ENCODE measurements at regions not wholly inside any gene's neighbourhood (a gene's known extent, or its start where the extent isn't known, plus 50 kb on each side); places are given as distances from the start of the nearest gene placed in this dataset.
"Not testable (repeated sequence)": the region's sequence is repeated elsewhere in the genome, so short reads cannot be mapped to it uniquely, and the experiment has no call there.

DNA sequence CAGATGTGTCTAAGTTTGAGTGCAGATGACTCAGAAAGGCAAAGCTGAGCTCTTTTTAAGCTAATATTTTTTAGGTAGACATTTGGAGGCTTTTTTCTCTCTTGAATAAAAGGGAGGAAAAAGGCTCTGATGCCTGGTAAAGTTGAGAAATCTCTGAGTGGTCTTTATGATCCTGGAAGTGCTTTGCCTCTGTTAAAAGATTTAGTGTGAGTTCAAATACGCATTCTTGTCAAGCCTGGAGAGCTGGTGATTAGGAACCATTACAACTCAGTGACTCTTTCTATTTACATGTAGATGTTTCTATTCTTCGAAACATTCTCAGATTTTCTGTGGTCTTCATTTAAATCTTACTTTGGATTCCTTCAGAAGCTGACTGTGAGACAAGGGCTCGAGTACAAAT, 143.4 kb upstream of the MED14 start:
- no peak for ATAC-seq (ENCODE audit: low read depth in 2 of 2)
- peaks cover 0 to 31% (median 0%) of the 10 kb centered on the region in 3 donors for H3K27me3 Mint-ChIP-seq
- no peaks in the 10 kb centered on the region for H3K36me3 Mint-ChIP-seq
- no peaks in the 10 kb centered on the region for H3K4me1 Mint-ChIP-seq
- peaks cover 0 to 4% (median 0%) of the 10 kb centered on the region in 7 donors for H3K9me3 Mint-ChIP-seq
- DNase-seq, result no peak
- H3K27ac Mint-ChIP-seq, result no peak overlapping the region
- H3K4me3 Mint-ChIP-seq, result no peak overlapping the region

DNA sequence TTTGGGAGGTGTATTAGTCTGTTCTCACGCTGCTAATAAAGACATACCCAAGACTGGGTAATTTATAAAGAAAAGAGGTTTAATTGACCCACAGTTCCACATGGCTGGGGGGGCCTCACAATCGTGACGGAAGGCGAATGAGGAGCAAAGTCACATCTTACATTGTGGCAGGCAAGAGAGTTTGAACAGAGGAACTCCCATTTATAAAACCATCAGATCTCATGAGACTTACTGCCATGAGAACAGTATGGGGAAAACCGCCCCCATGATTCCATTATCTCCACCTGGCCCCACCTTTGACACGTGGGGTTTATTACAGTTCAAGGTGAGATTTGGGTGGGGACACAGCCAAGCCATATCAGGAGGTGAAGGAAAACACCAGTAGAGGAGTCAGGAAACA, 143.8 kb upstream of the MED14 start:
- H3K27me3 Mint-ChIP-seq, result peaks cover 0 to 31% (median 0%) of the 10 kb centered on the region in 3 donors
- not testable (repeated sequence) for H3K36me3 Mint-ChIP-seq; DNase-seq; H3K27ac Mint-ChIP-seq; H3K4me3 Mint-ChIP-seq; H3K4me1 Mint-ChIP-seq; H3K9me3 Mint-ChIP-seq; ATAC-seq (ENCODE audit: low read depth in 2 of 2)

DNA sequence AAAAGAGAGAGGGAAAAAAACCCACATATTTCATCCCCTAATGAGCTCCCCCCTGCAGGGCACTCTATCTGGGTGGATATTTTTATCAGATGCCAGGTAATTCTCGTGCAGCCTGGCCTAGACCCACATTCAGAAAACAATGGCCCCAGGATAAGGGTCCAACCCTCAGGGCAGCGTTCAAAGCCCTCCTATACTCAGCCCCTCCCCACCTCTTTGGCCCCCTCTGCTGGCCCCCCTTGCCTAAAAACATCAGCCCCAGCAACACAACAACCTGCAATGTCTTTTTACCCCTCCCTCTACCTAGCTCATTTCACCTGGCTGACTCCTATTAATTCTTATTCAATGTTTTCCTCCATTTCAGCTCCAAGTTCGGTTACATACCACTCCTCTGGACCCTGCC, 145.4 kb upstream of the MED14 start:
- peaks cover 0 to 23% (median 0%) of the 10 kb centered on the region in 3 donors for H3K27me3 Mint-ChIP-seq
- H3K27ac Mint-ChIP-seq, result no peak overlapping the region
- peaks cover 0 to 6% (median 0%) of the 10 kb centered on the region in 7 donors for H3K9me3 Mint-ChIP-seq
- H3K4me3 Mint-ChIP-seq, result no peak overlapping the region
- DNase-seq (no peak), ATAC-seq (ENCODE audit: low read depth in 2 of 2) (no peak)
- H3K4me1 Mint-ChIP-seq, result no peaks in the 10 kb centered on the region
- no peaks in the 10 kb centered on the region for H3K36me3 Mint-ChIP-seq

DNA sequence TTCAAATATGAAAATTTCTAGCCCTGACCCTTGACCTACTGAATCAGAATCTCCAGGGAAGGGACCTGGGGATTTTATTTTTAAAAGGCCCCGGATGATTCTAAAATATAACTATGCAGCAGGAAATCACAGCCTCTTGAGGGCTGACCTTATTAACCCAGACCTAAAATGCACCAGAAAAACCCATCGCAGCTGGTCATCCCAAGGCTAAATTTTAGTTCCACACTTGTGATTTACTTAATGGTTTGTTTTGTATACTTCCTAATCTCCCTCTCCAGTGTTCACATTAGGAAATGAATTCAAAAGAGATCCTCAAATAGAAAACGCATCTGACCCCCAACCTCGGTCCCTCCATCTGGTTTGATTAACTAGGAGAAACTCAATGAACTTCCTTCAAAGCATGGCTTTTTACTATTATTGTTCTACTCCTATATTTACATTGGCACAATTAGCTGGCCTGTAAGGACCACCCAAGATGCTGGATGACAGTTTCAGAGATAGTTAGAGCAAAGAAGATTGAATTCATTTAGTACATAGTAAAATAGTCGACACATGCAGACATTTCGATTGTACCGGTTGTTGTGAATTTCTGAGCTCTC, 147.8 kb upstream of the MED14 start:
- Mint-ChIP-seq H3K4me3 (no peak overlapping the region), H3K4me1 (no peaks in the 10 kb centered on the region), H3K36me3 (no peaks in the 10 kb centered on the region), H3K9me3 (peaks cover 0 to 6% (median 0%) of the 10 kb centered on the region in 7 donors), H3K27me3 (peaks cover 0 to 14% (median 0%) of the 10 kb centered on the region in 3 donors), H3K27ac (no peak overlapping the region)
- DNase-seq, result no peak
- ATAC-seq (ENCODE audit: low read depth in 2 of 2), result no peak

DNA sequence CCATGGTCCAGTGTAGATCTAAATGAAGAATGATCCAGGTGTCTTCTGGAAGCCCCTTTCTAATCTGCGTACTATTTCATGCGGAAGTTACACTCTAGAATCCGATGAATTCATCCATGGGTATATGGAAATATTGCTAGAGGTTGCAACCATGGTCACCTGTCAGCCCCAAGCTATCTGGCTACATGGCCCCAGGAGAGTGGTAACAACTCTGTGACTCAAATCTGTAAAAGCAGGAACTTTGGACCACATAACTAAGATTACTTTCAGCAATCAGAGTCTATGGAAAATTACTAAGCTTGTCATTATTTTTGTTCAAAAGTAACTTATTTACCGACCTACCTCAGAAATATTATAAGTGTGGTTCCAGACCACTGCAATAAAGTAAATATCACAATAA, 150.6 kb upstream of the MED14 start:
- no peak overlapping the region for H3K4me3 Mint-ChIP-seq
- no peaks in the 10 kb centered on the region for H3K36me3 Mint-ChIP-seq
- no peaks in the 10 kb centered on the region for H3K4me1 Mint-ChIP-seq
- ATAC-seq (ENCODE audit: low read depth in 2 of 2) (no peak), DNase-seq (no peak)
- H3K27ac Mint-ChIP-seq, result no peak overlapping the region
- peaks cover 0 to 6% (median 2%) of the 10 kb centered on the region in 7 donors for H3K9me3 Mint-ChIP-seq
- H3K27me3 Mint-ChIP-seq, result peaks cover 0 to 5% (median 0%) of the 10 kb centered on the region in 3 donors

DNA sequence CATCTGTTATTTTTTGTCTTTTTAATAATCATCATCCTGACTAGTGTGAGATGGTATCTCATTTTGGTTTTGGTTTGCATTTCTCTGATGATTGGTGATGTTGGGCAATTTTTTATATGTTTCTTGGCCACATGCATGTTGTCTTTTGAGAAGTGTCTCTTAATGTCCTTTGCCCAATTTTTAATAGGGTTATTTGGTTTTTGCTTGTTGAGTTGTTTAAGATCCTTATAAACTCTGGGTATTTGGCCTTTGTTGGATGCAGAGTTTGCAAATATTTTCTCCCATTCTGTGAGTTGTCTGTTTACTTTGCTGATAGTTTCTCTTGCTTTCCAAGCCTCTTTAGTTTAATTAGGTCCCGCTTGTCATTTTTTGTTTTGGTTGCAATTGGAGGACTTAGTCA, 152.1 kb upstream of the MED14 start:
- ATAC-seq (ENCODE audit: low read depth in 2 of 2) (no peak), DNase-seq (no peak)
- H3K36me3 Mint-ChIP-seq, result no peaks in the 10 kb centered on the region
- H3K27ac Mint-ChIP-seq, result no peak overlapping the region
- no peak overlapping the region for H3K4me3 Mint-ChIP-seq
- peaks cover 0 to 3% (median 0%) of the 10 kb centered on the region in 3 donors for H3K27me3 Mint-ChIP-seq
- H3K4me1 Mint-ChIP-seq, result no peaks in the 10 kb centered on the region
- H3K9me3 Mint-ChIP-seq, result peaks cover 0 to 12% (median 8%) of the 10 kb centered on the region in 7 donors

DNA sequence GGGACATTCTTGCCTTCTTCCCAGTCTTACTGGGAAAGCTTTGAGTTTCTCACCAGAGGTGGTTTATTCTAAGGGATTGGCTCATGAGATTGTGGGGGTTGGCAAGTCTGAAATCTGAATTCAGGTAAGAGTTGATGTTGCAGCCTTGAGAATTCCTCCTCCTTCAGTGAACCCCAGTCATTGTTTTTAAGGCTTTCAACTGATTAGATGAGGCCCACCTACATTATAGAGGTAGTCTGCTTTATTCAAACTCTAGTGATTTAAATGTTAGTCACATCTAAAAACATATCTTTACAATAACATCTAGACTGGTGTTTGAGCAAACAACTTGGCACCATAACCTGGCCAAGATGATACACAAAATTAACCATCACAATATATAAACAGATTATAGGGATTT, 156.5 kb upstream of the MED14 start:
- DNase-seq (no peak), ATAC-seq (ENCODE audit: low read depth in 2 of 2) (no peak)
- Mint-ChIP-seq H3K4me3 (no peak overlapping the region), H3K27me3 (peaks cover 0 to 15% (median 3%) of the 10 kb centered on the region in 3 donors), H3K4me1 (no peaks in the 10 kb centered on the region), H3K36me3 (no peaks in the 10 kb centered on the region), H3K27ac (no peak overlapping the region), H3K9me3 (peaks cover 0 to 12% (median 9%) of the 10 kb centered on the region in 7 donors)

DNA sequence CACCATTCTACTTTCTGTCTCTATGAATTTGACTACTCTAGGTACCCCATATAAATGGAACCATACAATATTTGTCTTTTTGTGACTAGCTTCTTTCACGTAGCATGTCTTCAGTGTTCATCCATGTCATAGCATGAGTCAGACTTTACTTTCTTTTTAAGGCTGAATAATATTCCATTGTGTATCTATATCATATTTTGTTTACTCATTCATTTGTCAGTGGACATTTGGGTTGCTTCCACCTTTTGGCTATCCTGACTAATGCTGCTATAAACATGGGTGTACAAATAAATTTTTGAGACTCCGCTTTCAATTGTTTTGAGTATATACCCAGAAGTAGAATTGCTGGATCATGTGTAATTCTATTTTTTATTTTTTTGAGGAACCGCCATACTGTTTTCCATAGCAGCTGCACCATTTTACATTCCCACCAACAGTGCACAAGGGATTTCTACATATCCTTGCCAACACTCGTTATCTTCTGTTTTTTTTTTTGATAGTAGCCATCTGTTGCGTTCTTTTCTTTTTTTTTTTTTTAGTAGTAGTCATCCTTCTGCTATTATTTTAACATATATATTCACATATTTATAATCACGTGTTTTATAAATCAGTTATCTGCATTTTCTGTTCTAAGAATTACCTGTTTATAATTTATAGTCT, 158.0 kb upstream of the MED14 start:
- Mint-ChIP-seq H3K27ac (no peak overlapping the region), H3K4me3 (no peak overlapping the region), H3K4me1 (no peaks in the 10 kb centered on the region), H3K27me3 (peaks cover 0 to 23% (median 3%) of the 10 kb centered on the region in 3 donors), H3K36me3 (no peaks in the 10 kb centered on the region), H3K9me3 (peaks cover 0 to 11% (median 9%) of the 10 kb centered on the region in 7 donors)
- DNase-seq (no peak), ATAC-seq (ENCODE audit: low read depth in 2 of 2) (no peak)

DNA sequence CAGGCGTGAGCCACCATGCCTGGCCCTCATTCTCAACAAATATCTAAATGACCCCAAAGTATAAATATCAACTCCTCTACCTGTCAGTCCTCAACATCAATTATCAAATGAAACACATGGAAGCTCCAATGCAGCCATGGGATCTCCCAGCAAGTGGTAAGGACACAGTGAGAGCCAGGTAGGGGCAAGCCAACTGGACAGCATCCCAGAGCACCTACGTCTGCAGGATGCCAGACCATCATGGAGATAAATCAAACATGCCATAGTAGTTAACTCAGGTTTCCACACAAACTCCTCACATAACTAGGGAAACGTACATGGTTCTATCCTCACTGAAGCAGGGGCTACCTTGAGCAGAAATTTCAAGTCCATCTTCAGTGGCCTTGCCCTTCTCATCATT, 159.9 kb upstream of the MED14 start:
- H3K27me3 Mint-ChIP-seq, result peaks cover 0 to 36% (median 3%) of the 10 kb centered on the region in 3 donors
- no peak overlapping the region for H3K4me3 Mint-ChIP-seq
- DNase-seq, result no peak
- H3K4me1 Mint-ChIP-seq, result no peaks in the 10 kb centered on the region
- no peak overlapping the region for H3K27ac Mint-ChIP-seq
- no peaks in the 10 kb centered on the region for H3K36me3 Mint-ChIP-seq
- H3K9me3 Mint-ChIP-seq, result peaks cover 0 to 11% (median 9%) of the 10 kb centered on the region in 7 donors
- ATAC-seq (ENCODE audit: low read depth in 2 of 2), result no peak

DNA sequence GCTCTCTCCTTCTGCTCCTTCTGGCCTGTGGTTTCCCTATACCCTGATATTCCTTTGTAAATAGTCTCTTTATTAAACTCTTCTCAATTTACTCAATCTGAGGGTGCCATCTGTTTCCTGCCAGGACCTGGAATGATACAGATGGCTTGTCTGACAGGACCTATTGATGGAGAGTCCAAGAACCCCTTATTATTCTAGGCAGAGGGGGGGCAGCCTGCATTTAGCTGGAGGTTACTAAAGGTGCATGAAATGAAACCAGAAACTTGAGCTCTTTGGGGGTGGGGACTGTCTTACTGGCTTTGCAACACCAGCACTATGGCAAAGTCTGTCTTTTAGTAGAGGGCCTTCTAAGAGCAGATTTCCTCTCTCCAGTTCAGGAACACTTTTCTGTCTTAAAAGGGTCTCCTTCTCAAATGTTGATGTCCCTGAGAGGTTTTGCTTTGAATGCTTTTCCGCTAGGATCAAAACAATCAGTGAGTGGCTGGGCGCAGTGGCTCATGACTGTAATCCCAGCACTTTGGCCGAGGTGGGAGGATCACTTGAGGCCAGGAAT, 162.5 kb upstream of the MED14 start:
- H3K4me3 Mint-ChIP-seq, result no peak overlapping the region
- peaks cover 0 to 57% (median 0%) of the 10 kb centered on the region in 3 donors for H3K27me3 Mint-ChIP-seq
- no peaks in the 10 kb centered on the region for H3K4me1 Mint-ChIP-seq
- DNase-seq (no peak), ATAC-seq (ENCODE audit: low read depth in 2 of 2) (no peak)
- H3K27ac Mint-ChIP-seq, result no peak overlapping the region
- H3K36me3 Mint-ChIP-seq, result no peaks in the 10 kb centered on the region
- H3K9me3 Mint-ChIP-seq, result peaks cover 0 to 3% (median 0%) of the 10 kb centered on the region in 7 donors

DNA sequence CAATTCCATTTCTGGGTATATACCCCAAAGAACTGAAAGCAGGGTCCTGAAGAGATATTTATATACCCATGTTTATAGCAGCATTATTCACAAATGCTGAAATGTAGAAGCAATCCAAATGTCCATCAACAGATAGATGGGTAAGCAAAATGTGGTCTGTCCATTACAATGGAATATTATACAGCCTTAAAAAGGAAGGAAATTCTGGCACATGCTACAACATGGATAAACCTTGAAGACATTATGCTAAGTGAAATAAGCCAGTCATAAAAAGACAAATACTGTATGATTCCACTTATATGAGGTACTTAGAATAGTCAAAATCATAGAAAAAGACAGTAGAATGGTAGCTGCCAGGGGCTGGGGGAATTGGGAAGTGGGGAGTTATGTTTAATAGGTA, 169.4 kb upstream of the MED14 start:
- Mint-ChIP-seq H3K9me3 (peaks cover 0 to 11% (median 7%) of the 10 kb centered on the region in 7 donors), H3K27me3 (peaks cover 0 to 34% (median 0%) of the 10 kb centered on the region in 3 donors)
- H3K4me3 Mint-ChIP-seq; H3K27ac Mint-ChIP-seq; ATAC-seq (ENCODE audit: low read depth in 2 of 2); H3K36me3 Mint-ChIP-seq; H3K4me1 Mint-ChIP-seq; DNase-seq: not testable (repeated sequence)

DNA sequence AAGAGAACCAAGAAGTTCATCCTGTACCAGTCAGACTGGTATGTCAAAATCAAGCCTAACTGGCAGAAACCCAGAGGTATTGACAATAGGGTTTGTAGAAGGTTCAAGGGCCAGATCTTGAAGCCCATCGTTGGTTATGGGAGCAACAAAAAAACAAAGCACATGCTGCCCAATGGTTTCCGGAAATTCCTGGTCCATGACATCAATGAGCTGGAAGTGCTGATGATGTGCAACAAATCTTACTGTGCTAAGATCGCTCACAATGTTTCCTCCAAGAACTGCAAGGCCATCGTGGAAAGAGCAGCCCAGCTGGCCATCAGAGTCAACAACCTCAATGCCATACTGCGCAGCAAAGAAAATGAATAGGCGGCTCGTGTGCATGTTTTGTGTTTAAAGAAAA, 172.7 kb upstream of the MED14 start:
- Mint-ChIP-seq H3K36me3 (no peaks in the 10 kb centered on the region), H3K27me3 (peaks cover 0 to 8% (median 0%) of the 10 kb centered on the region in 3 donors), H3K9me3 (peaks cover 0 to 13% (median 8%) of the 10 kb centered on the region in 7 donors), H3K4me3 (no peak overlapping the region), H3K4me1 (no peaks in the 10 kb centered on the region), H3K27ac (no peak overlapping the region)
- DNase-seq (no peak), ATAC-seq (ENCODE audit: low read depth in 2 of 2) (no peak)

DNA sequence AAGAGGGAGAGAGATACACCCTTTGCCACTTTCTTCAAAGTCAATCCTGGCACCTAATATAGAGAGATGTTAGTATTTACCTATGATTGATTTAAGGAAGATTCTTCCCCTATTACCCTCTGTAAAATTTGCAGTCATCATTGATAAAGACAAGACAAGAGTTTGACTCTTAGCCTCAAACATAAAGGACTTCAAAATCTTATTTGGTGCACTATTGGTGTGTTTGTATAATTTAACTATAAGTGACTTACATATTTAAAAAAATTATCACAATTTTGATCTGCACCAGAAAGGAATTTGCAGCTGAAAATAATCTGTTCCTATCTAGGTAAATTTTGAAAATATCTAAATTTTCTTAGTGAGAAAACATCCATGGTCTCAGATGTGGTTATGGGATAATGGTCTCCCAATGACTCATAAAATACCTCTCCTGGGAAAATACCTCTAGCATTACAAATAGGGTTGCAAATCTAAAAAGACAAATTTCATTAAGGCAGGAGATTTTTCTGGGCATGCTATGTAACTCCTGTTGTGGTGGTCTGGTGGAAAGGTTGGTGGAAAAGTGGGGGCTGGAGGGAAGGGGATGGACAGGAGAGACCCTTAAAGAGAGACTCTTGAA, 173.6 kb upstream of the MED14 start:
- peaks cover 0 to 13% (median 7%) of the 10 kb centered on the region in 7 donors for H3K9me3 Mint-ChIP-seq
- no peak overlapping the region for H3K27ac Mint-ChIP-seq
- no peaks in the 10 kb centered on the region for H3K4me1 Mint-ChIP-seq
- ATAC-seq (ENCODE audit: low read depth in 2 of 2) (no peak), DNase-seq (no peak)
- peaks cover 0 to 8% (median 0%) of the 10 kb centered on the region in 3 donors for H3K27me3 Mint-ChIP-seq
- no peak overlapping the region for H3K4me3 Mint-ChIP-seq
- H3K36me3 Mint-ChIP-seq, result no peaks in the 10 kb centered on the region

DNA sequence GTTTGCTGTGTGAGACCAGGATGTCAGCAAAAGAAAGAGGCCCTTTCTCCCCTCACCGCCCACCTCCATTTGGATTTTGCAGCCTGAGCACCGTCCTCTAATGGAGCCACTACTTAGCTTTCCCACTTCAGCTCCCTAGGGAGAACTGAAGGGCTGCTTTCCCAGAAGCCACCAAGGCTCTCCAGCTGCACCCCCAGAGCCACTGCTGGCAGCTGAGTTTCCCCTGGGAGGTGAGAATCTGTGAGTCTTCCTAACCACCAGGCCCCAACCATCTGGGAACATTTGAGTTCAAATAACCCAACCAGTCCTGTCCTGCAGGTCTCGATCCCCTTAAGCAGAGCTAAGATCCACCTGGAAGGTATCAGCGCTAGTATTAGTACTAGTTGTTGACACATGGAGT, 173.1 kb upstream of the USP9X start:
- Mint-ChIP-seq H3K36me3 (no peaks in the 10 kb centered on the region), H3K9me3 (peaks cover 0 to 8% (median 3%) of the 10 kb centered on the region in 7 donors), H3K27ac (no peak overlapping the region), H3K4me1 (no peaks in the 10 kb centered on the region), H3K4me3 (no peak overlapping the region), H3K27me3 (peaks cover 0 to 17% (median 0%) of the 10 kb centered on the region in 3 donors)
- ATAC-seq (ENCODE audit: low read depth in 2 of 2) (no peak), DNase-seq (no peak)
